NOMO-1 treated with DMSO at 0.1 percent for 48 hours (cell line): ENCODE measurements at regions not wholly inside any gene's neighbourhood (a gene's known extent, or its start where the extent isn't known, plus 50 kb on each side); places are given as distances from the start of the nearest gene placed in this dataset.

Source experiments
- DNase-seq: peaks from one replicate; lab custom pipeline; 2025; ENCODE audit not compliant: unreplicated experiment; lab: John Stamatoyannopoulos, UW

DNA sequence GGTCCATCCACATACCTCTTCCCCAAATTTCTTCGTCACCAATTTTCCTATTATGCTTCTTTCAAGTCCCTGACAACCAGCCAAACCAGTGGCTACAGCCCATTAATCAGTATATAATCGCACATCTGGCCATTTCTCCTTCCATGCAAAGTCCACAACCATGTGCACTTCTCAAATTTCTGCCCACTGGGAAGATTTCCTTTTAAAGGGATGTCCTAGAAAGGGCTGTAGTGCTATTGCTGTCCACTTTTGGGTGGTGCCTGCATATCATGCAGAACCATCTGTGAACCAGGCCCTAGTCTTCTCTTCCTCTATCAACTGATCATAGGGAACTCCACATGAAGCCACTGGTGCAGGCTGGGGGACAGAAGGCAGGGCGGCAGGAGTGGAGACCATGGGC lies 55.2 kb upstream of the MID1IP1 start:
- no peak for DNase-seq

DNA sequence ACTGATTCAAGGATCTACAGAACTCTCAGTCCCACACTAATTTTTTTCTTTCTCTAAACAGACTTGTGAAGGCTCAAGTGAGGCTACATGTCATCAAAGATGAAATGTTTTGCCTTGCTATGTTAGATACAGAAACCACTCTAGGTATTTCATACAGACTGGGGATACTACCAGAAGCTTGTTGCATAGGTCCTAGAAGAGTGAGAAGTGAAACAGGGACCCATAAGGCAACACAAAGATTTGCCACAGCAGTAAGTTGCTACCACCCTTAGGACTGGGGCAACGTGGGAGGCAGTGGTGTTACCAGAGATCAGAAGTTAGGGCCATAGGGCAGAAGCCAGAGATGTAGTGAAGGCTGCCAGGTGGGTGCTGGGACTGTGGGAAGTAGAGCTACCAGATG lies 50.7 kb upstream of the MID1IP1 start:
- DNase-seq = peak; percentile 2
